ENCODE measurements at regions not wholly inside any gene's neighbourhood (a gene's known extent, or its start where the extent isn't known, plus 50 kb on each side); places are given as distances from the start of the nearest gene placed in this dataset.

DNA sequence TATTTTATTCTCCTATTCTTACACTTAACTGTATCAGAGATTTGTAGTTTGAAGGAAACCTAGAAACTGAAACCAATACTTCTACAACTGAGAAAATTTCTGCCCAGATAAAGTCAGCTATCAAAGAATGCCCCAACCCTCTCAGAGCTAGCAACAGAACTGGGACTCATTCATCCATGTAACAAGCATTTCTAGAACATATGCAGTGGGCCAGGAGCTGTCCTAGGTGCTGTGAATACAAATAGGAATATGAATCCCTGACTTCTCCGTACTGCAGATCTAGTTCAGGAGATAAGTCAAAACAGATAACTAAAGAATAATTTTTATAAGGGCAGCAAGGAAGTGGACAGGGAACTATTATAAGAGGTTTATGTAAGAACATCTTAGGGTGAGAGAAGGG is 654.1 kb upstream of the NOX3 start:
- TF ChIP-seq, protein P1, sequence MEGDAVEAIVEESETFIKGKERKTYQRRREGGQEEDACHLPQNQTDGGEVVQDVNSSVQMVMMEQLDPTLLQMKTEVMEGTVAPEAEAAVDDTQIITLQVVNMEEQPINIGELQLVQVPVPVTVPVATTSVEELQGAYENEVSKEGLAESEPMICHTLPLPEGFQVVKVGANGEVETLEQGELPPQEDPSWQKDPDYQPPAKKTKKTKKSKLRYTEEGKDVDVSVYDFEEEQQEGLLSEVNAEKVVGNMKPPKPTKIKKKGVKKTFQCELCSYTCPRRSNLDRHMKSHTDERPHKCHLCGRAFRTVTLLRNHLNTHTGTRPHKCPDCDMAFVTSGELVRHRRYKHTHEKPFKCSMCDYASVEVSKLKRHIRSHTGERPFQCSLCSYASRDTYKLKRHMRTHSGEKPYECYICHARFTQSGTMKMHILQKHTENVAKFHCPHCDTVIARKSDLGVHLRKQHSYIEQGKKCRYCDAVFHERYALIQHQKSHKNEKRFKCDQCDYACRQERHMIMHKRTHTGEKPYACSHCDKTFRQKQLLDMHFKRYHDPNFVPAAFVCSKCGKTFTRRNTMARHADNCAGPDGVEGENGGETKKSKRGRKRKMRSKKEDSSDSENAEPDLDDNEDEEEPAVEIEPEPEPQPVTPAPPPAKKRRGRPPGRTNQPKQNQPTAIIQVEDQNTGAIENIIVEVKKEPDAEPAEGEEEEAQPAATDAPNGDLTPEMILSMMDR (IDR thresholded peaks at IDR 0.05; ENCODE audit: low read depth, low read length) = no peak
- TF ChIP-seq EZH2phosphoT487 (IDR thresholded peaks at IDR 0.05; ENCODE audit: low read depth) = no peak
